Cardiac muscle cell (in vitro differentiated cells and primary cell): ENCODE measurements at regions not wholly inside any gene's neighbourhood (a gene's known extent, or its start where the extent isn't known, plus 50 kb on each side); places are given as distances from the start of the nearest gene placed in this dataset.
"Not testable (repeated sequence)": the region's sequence is repeated elsewhere in the genome, so short reads cannot be mapped to it uniquely, and the experiment has no call there.

Experiments used
- DNase-seq, 2 donors: peaks; one replicate each; pipeline versions ENCODE4 v3.0.0 to v3.0.0-alpha.2; 2010 to 2017; ENCODE audit warnings: low read depth in 1 of 2, low spot score in 1 of 2
- H3K27ac ChIP-seq: fragments of 200-600 bp; sonication (generic); 2 replicates; pipeline ENCODE4 v1.5.1; 2016
- H3K27me3 ChIP-seq: fragments of 200-600 bp; sonication (generic); 2 replicates; pipeline ENCODE4 v1.6.0; 2016; ENCODE audit warnings: control low read depth
- H3K36me3 ChIP-seq: fragments of 200-600 bp; sonication (generic); 2 replicates; pipeline ENCODE4 v1.5.1; 2016; ENCODE audit warnings: control low read depth
- H3K4me1 ChIP-seq: fragments of 200-600 bp; sonication (generic); 2 replicates; pipeline ENCODE4 v1.8.1; 2017; ENCODE audit warnings: low read depth, mild to moderate bottlenecking, mixed run types
- H3K4me3 ChIP-seq: fragments of 200-600 bp; sonication (generic); 2 replicates; pipeline ENCODE4 v1.5.1; 2016; ENCODE audit warnings: mild to moderate bottlenecking
- H3K9me3 ChIP-seq: fragments of 200-600 bp; sonication (generic); 2 replicates; pipeline ENCODE4 v1.5.1; 2017; ENCODE audit warnings: low read depth, mild to moderate bottlenecking, control low read depth
- CTCF ChIP-seq: IDR thresholded peaks from 2 replicates; pipeline ENCODE4 v1.5.1; 2012; ENCODE audit warnings: low read depth, mild to moderate bottlenecking, low read length

GRCh38 chr4:131649227-131649626, 1499.9 kb upstream of the PCDH10 start:
- no peak for TF ChIP-seq CTCF
- Histone ChIP-seq H3K36me3 (no peaks in the 10 kb centered on the region), H3K27me3 (no peaks in the 10 kb centered on the region), H3K9me3 (no peaks in the 10 kb centered on the region), H3K4me1 (no peaks in the 10 kb centered on the region), H3K4me3 (no peak overlapping the region), H3K27ac (no peak overlapping the region)
- DNase-seq = no peak

GRCh38 chr4:131650951-131651350, 1498.1 kb upstream of the PCDH10 start:
- H3K9me3 ChIP-seq = no peaks in the 10 kb centered on the region
- no peaks in the 10 kb centered on the region for H3K27me3 ChIP-seq
- DNase-seq = no peak
- H3K4me1 ChIP-seq = no peaks in the 10 kb centered on the region
- no peak overlapping the region for H3K4me3 ChIP-seq
- no peak for TF ChIP-seq CTCF
- no peaks in the 10 kb centered on the region for H3K36me3 ChIP-seq
- no peak overlapping the region for H3K27ac ChIP-seq

- H3K4me1 ChIP-seq, H3K9me3 ChIP-seq, H3K27me3 ChIP-seq, H3K36me3 ChIP-seq, H3K4me3 ChIP-seq, H3K27ac ChIP-seq, DNase-seq: not testable (repeated sequence)
These were observed 1465.8 kb upstream of the PCDH10 start for GRCh38 chr4:131683314-131683713.

- H3K27me3 ChIP-seq = no peaks in the 10 kb centered on the region
- no peaks in the 10 kb centered on the region for H3K4me1 ChIP-seq
- no peak for TF ChIP-seq CTCF
These were observed 1427.2 kb upstream of the PCDH10 start for GRCh38 chr4:131721883-131722282.

GRCh38 chr4:131723069-131723468, 1426.0 kb upstream of the PCDH10 start:
- not testable (repeated sequence) for H3K27ac ChIP-seq, H3K4me3 ChIP-seq, H3K4me1 ChIP-seq, H3K36me3 ChIP-seq, DNase-seq, H3K9me3 ChIP-seq, H3K27me3 ChIP-seq

More at GRCh38 chr4:131721883-131722282, 1427.2 kb upstream of the PCDH10 start:
- no peaks in the 10 kb centered on the region for H3K9me3 ChIP-seq
- no peaks in the 10 kb centered on the region for H3K36me3 ChIP-seq
- no peak overlapping the region for H3K4me3 ChIP-seq
- DNase-seq = no peak
- H3K27ac ChIP-seq = no peak overlapping the region

GRCh38 chr4:131724847-131725246, 1424.2 kb upstream of the PCDH10 start:
- not testable (repeated sequence) for H3K4me1 ChIP-seq, H3K27me3 ChIP-seq, H3K36me3 ChIP-seq, H3K27ac ChIP-seq, H3K9me3 ChIP-seq, H3K4me3 ChIP-seq
- peak; percentile 57 to 61 for DNase-seq

- not testable (repeated sequence) for H3K27me3 ChIP-seq, H3K4me1 ChIP-seq, DNase-seq, H3K9me3 ChIP-seq, H3K4me3 ChIP-seq, H3K36me3 ChIP-seq, H3K27ac ChIP-seq
These were observed 1423.6 kb upstream of the PCDH10 start for GRCh38 chr4:131725521-131725920.

GRCh38 chr4:131726940-131727339, 1422.2 kb upstream of the PCDH10 start:
- not testable (repeated sequence) for H3K4me3 ChIP-seq, DNase-seq, H3K27me3 ChIP-seq, H3K4me1 ChIP-seq, H3K27ac ChIP-seq, H3K36me3 ChIP-seq, H3K9me3 ChIP-seq

- not testable (repeated sequence) for H3K27ac ChIP-seq, H3K4me3 ChIP-seq, H3K36me3 ChIP-seq, H3K4me1 ChIP-seq, DNase-seq, H3K27me3 ChIP-seq, H3K9me3 ChIP-seq
These were observed 1421.7 kb upstream of the PCDH10 start for GRCh38 chr4:131727418-131727817.

- H3K9me3 ChIP-seq, H3K4me3 ChIP-seq, H3K27ac ChIP-seq, H3K4me1 ChIP-seq, H3K27me3 ChIP-seq, H3K36me3 ChIP-seq, DNase-seq: not testable (repeated sequence)
These were observed 1419.9 kb upstream of the PCDH10 start for GRCh38 chr4:131729205-131729604.

- not testable (repeated sequence) for DNase-seq, H3K36me3 ChIP-seq, H3K4me3 ChIP-seq, H3K9me3 ChIP-seq, H3K27ac ChIP-seq, H3K27me3 ChIP-seq, H3K4me1 ChIP-seq
These were observed 1419.2 kb upstream of the PCDH10 start for GRCh38 chr4:131729716-131730398.
